ENCODE measurements at regions not wholly inside any gene's neighbourhood (a gene's known extent, or its start where the extent isn't known, plus 50 kb on each side); places are given as distances from the start of the nearest gene placed in this dataset.

DNA sequence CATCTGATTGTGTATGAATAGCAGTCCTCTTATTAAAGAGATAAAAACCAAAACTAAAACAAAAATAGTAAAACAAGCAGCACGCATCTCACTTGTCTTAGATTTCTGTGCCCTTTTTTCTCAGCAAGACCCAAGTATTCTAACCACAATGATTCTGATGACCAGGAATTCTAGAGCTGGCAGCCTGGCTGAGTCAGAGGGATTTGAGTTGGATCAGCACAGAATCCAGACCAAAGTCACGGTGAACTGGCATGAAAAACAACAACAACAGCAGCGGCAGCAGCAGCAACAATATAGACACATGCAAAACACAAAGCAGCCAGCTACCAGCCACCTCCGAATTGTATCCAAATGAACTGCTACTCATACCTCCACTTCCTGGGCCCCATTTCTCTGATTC lies 360.5 kb downstream of the KCNRG start:
- TF ChIP-seq, protein P1, sequence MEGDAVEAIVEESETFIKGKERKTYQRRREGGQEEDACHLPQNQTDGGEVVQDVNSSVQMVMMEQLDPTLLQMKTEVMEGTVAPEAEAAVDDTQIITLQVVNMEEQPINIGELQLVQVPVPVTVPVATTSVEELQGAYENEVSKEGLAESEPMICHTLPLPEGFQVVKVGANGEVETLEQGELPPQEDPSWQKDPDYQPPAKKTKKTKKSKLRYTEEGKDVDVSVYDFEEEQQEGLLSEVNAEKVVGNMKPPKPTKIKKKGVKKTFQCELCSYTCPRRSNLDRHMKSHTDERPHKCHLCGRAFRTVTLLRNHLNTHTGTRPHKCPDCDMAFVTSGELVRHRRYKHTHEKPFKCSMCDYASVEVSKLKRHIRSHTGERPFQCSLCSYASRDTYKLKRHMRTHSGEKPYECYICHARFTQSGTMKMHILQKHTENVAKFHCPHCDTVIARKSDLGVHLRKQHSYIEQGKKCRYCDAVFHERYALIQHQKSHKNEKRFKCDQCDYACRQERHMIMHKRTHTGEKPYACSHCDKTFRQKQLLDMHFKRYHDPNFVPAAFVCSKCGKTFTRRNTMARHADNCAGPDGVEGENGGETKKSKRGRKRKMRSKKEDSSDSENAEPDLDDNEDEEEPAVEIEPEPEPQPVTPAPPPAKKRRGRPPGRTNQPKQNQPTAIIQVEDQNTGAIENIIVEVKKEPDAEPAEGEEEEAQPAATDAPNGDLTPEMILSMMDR (IDR thresholded peaks at IDR 0.05 in 8 of 11, conservative IDR thresholded peaks at IDR 0.05 in 3 of 11): no peak
- TF ChIP-seq POLR2AphosphoS5 (IDR thresholded peaks at IDR 0.05) (no peak), POLR2A (IDR thresholded peaks at IDR 0.05) (no peak)
